ENCODE measurements at regions not wholly inside any gene's neighbourhood (a gene's known extent, or its start where the extent isn't known, plus 50 kb on each side); places are given as distances from the start of the nearest gene placed in this dataset.

- intact Hi-C loops (cut with micrococcal nuclease; ENCODE audit: unreplicated experiment) (loop anchor here (10.0 kb wide), 1 partner anchor 760 kb away; no protein-coding TSS in a partner anchor), in situ Hi-C loops (cut with MboI) (loop anchor here (10.0 kb wide), 1 partner anchor 480 kb away; no protein-coding TSS in a partner anchor)
- ChIA-PET POLR2A (no interaction called here), RAD21 (ENCODE audit: unreplicated experiment) (no interaction called here), SMC1A (ENCODE audit: uncharacterized antibody, unreplicated experiment) (interaction anchor here (1.4 to 1.6 kb wide), 2 partner anchors 13 to 17 kb away, joined by 4 read pairs; no protein-coding TSS in a partner anchor), CTCF (no interaction called here)
- no TSS peak for BruUV-seq (replicated peaks)
- ATAC-seq (no peak), DNase-seq (ENCODE audit: low read depth, low spot score) (no peak), FAIRE-seq (no peak)
- no peaks in the 10 kb centered on the region for H3K79me2 ChIP-seq (ENCODE audit: control insufficient read depth, insufficient read depth, low read length)
- no peak overlapping the region for H3K9ac ChIP-seq (ENCODE audit: control insufficient read depth, insufficient read depth, low read length)
- H3K9me3 ChIP-seq (replicated peaks; ENCODE audit: control insufficient read depth, insufficient read depth, low read length) = no peaks in the 10 kb centered on the region
- TF ChIP-seq ZSCAN29 (IDR thresholded peaks at IDR 0.05) (no peak), IRF5 (IDR thresholded peaks at IDR 0.05; ENCODE audit: borderline replicate concordance) (no peak), SUZ12 (IDR thresholded peaks at IDR 0.05; ENCODE audit: unreplicated experiment) (no peak)
- peaks cover 27% of the 10 kb centered on the region for H3K4me1 ChIP-seq (ENCODE audit: control insufficient read depth, insufficient read depth, low read length)
- H2AFZ ChIP-seq (ENCODE audit: control insufficient read depth, low read depth, low read length) = no peak overlapping the region
- H3K27me3 ChIP-seq (replicated peaks in 1 of 2; ENCODE audit: control insufficient read depth in 2 of 2, insufficient read depth in 2 of 2, low read length in 1 of 2) = no peaks in the 10 kb centered on the region
- H3K36me3 ChIP-seq (ENCODE audit: control insufficient read depth in 2 of 2, insufficient read depth in 2 of 2, low read length in 1 of 2) = no peaks in the 10 kb centered on the region
- WGBS (ENCODE audit: insufficient coverage, insufficient replicate concordance, low lambda C conversion rate, missing lambda C conversion rate) = 40% methylated on average over 6 of the region's 6 CpGs
- no peaks in the 10 kb centered on the region for H4K20me1 ChIP-seq (ENCODE audit: control insufficient read depth, insufficient read depth)
- H3K4me2 ChIP-seq (ENCODE audit: control insufficient read depth, insufficient read depth) = no peak overlapping the region
- no peak overlapping the region for H3K4me3 ChIP-seq
- H3K27ac ChIP-seq (ENCODE audit: control insufficient read depth, insufficient read depth) = no peak overlapping the region
These were observed 668.7 kb upstream of the ZNF608 start for GRCh38 chr5:125415126-125415525.

- BruUV-seq (replicated peaks) = no TSS peak
- no peaks in the 10 kb centered on the region for H3K9me3 ChIP-seq (replicated peaks; ENCODE audit: control insufficient read depth, insufficient read depth, low read length)
- no peak overlapping the region for H3K9ac ChIP-seq (ENCODE audit: control insufficient read depth, insufficient read depth, low read length)
- no peaks in the 10 kb centered on the region for H3K27me3 ChIP-seq (replicated peaks in 1 of 2; ENCODE audit: control insufficient read depth in 2 of 2, insufficient read depth in 2 of 2, low read length in 1 of 2)
- RAD21 ChIA-PET (ENCODE audit: unreplicated experiment) = no interaction called here
- no peak overlapping the region for H3K27ac ChIP-seq (ENCODE audit: control insufficient read depth, insufficient read depth)
- FAIRE-seq (no peak), DNase-seq (ENCODE audit: low read depth, low spot score) (no peak), ATAC-seq (no peak)
- CTCF ChIA-PET = no interaction called here
- H2AFZ ChIP-seq (ENCODE audit: control insufficient read depth, low read depth, low read length) = no peak overlapping the region
- H3K79me2 ChIP-seq (ENCODE audit: control insufficient read depth, insufficient read depth, low read length) = no peaks in the 10 kb centered on the region
- TF ChIP-seq GABPA (IDR thresholded peaks at IDR 0.05; ENCODE audit: low read depth) (no peak), WRNIP1 (IDR thresholded peaks at IDR 0.05; ENCODE audit: borderline replicate concordance, low read depth, low read length) (no peak), JUND (IDR thresholded peaks at IDR 0.05; ENCODE audit: low read depth, low read length) (no peak), ZNF592 (IDR thresholded peaks at IDR 0.05) (no peak), STAT3 (IDR thresholded peaks at IDR 0.05; ENCODE audit: low read depth, low read length) (no peak), IRF4 (IDR thresholded peaks at IDR 0.05; ENCODE audit: low read depth, low read length) (no peak), ZNF384 (IDR thresholded peaks at IDR 0.05; ENCODE audit: borderline replicate concordance, low read depth, low read length) (no peak), ZNF24 (IDR thresholded peaks at IDR 0.05) (no peak)
- H3K4me3 ChIP-seq = no peak overlapping the region
- WGBS (ENCODE audit: insufficient coverage, insufficient replicate concordance, low lambda C conversion rate, missing lambda C conversion rate) = 0% methylated on average over 2 of the region's 2 CpGs
- intact Hi-C loops (cut with micrococcal nuclease; ENCODE audit: unreplicated experiment) (loop anchor here (10.0 kb wide), 1 partner anchor 761 kb away; no protein-coding TSS in a partner anchor), in situ Hi-C loops (cut with MboI) (loop anchor here (10.0 kb wide), 1 partner anchor 481 kb away; no protein-coding TSS in a partner anchor)
- H3K4me1 ChIP-seq (ENCODE audit: control insufficient read depth, insufficient read depth, low read length) = peaks cover 18% of the 10 kb centered on the region
- no peak overlapping the region for H3K4me2 ChIP-seq (ENCODE audit: control insufficient read depth, insufficient read depth)
- SMC1A ChIA-PET (ENCODE audit: uncharacterized antibody, unreplicated experiment) = interaction anchor here (1.1 kb wide), 1 partner anchor 1371 kb away, joined by 3 read pairs; no protein-coding TSS in a partner anchor
- no peaks in the 10 kb centered on the region for H3K36me3 ChIP-seq (ENCODE audit: control insufficient read depth in 2 of 2, insufficient read depth in 2 of 2, low read length in 1 of 2)
- no peaks in the 10 kb centered on the region for H4K20me1 ChIP-seq (ENCODE audit: control insufficient read depth, insufficient read depth)
- POLR2A ChIA-PET = interaction anchor here (0.5 kb wide), 1 partner anchor 50 kb away, joined by 3 read pairs; no protein-coding TSS in a partner anchor
These were observed 669.6 kb upstream of the ZNF608 start for GRCh38 chr5:125416055-125416454.

Data from GM12878 (cell line).